B cell (primary cell): ENCODE measurements at regions not wholly inside any gene's neighbourhood (a gene's known extent, or its start where the extent isn't known, plus 50 kb on each side); places are given as distances from the start of the nearest gene placed in this dataset.

Experiments
- ATAC-seq: fragments of 200-7000 bp; cut with Tn5 transposase; one replicate; pipeline ENCODE4 v1.10.0; 2021; ENCODE audit warnings: low read depth, mild to moderate bottlenecking, moderate number of reproducible peaks, moderate library complexity
- CTCF ChIA-PET: fragments of 350-600 bp; sonication (Branson Sonifier 250); formaldehyde crosslinking; loops from one replicate; lab custom pipeline; 2021; ENCODE audit warnings: antibody characterized with exemption, inconsistent platforms; lab: Charles Lee
- POLR2A ChIA-PET: fragments of 350-600 bp; sonication (Branson Sonifier 250); formaldehyde crosslinking; loops from one replicate; lab custom pipeline; 2021; ENCODE audit warnings: antibody characterized with exemption; lab: Charles Lee
- DNase-seq: peaks from one replicate; pipeline ENCODE4 v3.0.0; 2013
- H2AFZ ChIP-seq: 2 replicates; pipeline ENCODE4 v1.6.1; 2012; ENCODE audit warnings: mild to moderate bottlenecking, low read depth, low read length; ENCODE audit not compliant: insufficient read depth, poor library complexity, severe bottlenecking
- H3K27ac ChIP-seq, 2 donors: 1 replicate in 1 of 2; 2 replicates in 1 of 2; pipeline ENCODE4 v1.5.1; 2012 to 2013; ENCODE audit warnings: low read length in 2 of 2, mild to moderate bottlenecking in 2 of 2, moderate library complexity in 1 of 2
- H3K27me3 ChIP-seq, 4 experiments: fragments of 200-600 bp in 1 of 4; sonication (generic) in 1 of 4; replicated peaks in 1 of 4; 1 replicate in 2 of 4; 2 replicates in 2 of 4; pipeline versions ENCODE4 v1.6.1 to v1.7.0; 2013 to 2016; ENCODE audit warnings: low read length in 3 of 4, mild to moderate bottlenecking in 2 of 4, mixed read lengths in 1 of 4, moderate library complexity in 1 of 4; ENCODE audit not compliant: insufficient read depth in 4 of 4, control insufficient read depth in 3 of 4; ENCODE audit errors: control extremely low read depth in 1 of 4
- H3K36me3 ChIP-seq, 2 experiments: replicated peaks in 1 of 2; 1 replicate in 1 of 2; 2 replicates in 1 of 2; pipeline versions ENCODE4 v1.6.1 to v1.7.1; 2013; ENCODE audit warnings: low read length in 1 of 2; ENCODE audit not compliant: insufficient read depth in 2 of 2, control insufficient read depth in 1 of 2; ENCODE audit errors: control extremely low read depth in 1 of 2, extremely low read depth in 1 of 2
- H3K4me1 ChIP-seq, 2 donors: fragments of 200-600 bp in 1 of 2; sonication (generic) in 1 of 2; 1 replicate in 1 of 2; 2 replicates in 1 of 2; pipeline versions ENCODE4 v1.5.1 to v1.6.1; 2013 to 2017; ENCODE audit warnings: low read length in 2 of 2; ENCODE audit not compliant: control insufficient read depth in 2 of 2, insufficient read depth in 2 of 2
- H3K4me2 ChIP-seq: replicated peaks from 2 replicates; pipeline ENCODE3; 2012; ENCODE audit warnings: mild to moderate bottlenecking, low read depth, low read length; ENCODE audit not compliant: poor library complexity, severe bottlenecking
- H3K4me3 ChIP-seq, 5 experiments: fragments of 200-600 bp in 1 of 5; sonication (generic) in 1 of 5; 1 replicate in 3 of 5; 2 replicates in 2 of 5; pipeline versions ENCODE4 v1.5.1 to v1.7.0; 2011 to 2016; ENCODE audit warnings: low read length in 4 of 5, mild to moderate bottlenecking in 4 of 5, low read depth in 2 of 5, control low read depth in 1 of 5, moderate library complexity in 1 of 5; ENCODE audit not compliant: insufficient read depth in 1 of 5; ENCODE audit errors: control extremely low read depth in 1 of 5, extremely low read depth in 1 of 5
- H3K79me2 ChIP-seq: fragments of 200-600 bp; sonication (generic); one replicate; pipeline ENCODE4 v1.6.0; 2016; ENCODE audit warnings: low read length; ENCODE audit not compliant: control insufficient read depth, insufficient read depth
- H3K9ac ChIP-seq: fragments of 200-600 bp; sonication (generic); 2 replicates; pipeline ENCODE4 v1.6.1; 2017; ENCODE audit warnings: mild to moderate bottlenecking, low read length, moderate library complexity
- H3K9me3 ChIP-seq, 3 donors: one replicate each; pipeline versions ENCODE4 v1.6.1 to v1.7.1; 2013; ENCODE audit warnings: low read length in 2 of 3; ENCODE audit not compliant: control insufficient read depth in 2 of 3, insufficient read depth in 1 of 3; ENCODE audit errors: control extremely low read depth in 1 of 3
- H4K20me1 ChIP-seq: 2 replicates; pipeline ENCODE4 v1.6.0; 2012; ENCODE audit warnings: mild to moderate bottlenecking, low read length; ENCODE audit not compliant: insufficient read depth, control insufficient read depth, poor library complexity, severe bottlenecking
- H3K27ac Mint-ChIP-seq: one replicate; pipeline ENCODE4 v1.8.0; 2021; ENCODE audit warnings: mixed read lengths
- H3K27me3 Mint-ChIP-seq: one replicate; pipeline ENCODE4 v1.8.0; 2021; ENCODE audit warnings: mixed read lengths
- H3K4me1 Mint-ChIP-seq: one replicate; pipeline ENCODE4 v1.8.0; 2021; ENCODE audit warnings: mixed read lengths
- H3K4me3 Mint-ChIP-seq: one replicate; pipeline ENCODE4 v1.8.0; 2021; ENCODE audit warnings: mixed read lengths
- H3K9me3 Mint-ChIP-seq: one replicate; pipeline ENCODE4 v1.8.0; 2022; ENCODE audit warnings: mixed read lengths; ENCODE audit not compliant: insufficient read depth
- CTCF ChIP-seq: fragments of 200-600 bp; IDR thresholded peaks from one replicate; pipeline ENCODE4 v1.8.0; 2022; ENCODE audit warnings: antibody characterized with exemption, mild to moderate bottlenecking
- EZH2 ChIP-seq: IDR thresholded peaks from 2 replicates; pipeline ENCODE4 v1.6.1; 2012; ENCODE audit warnings: borderline replicate concordance, low read depth, mild to moderate bottlenecking, moderate library complexity, low read length; ENCODE audit not compliant: insufficient read depth, poor library complexity, severe bottlenecking
- WGBS: methylation state at CpG from one replicate; pipeline ENCODE4 v1.1.5; 2013; ENCODE audit warnings: missing lambda C conversion rate; ENCODE audit not compliant: insufficient coverage; 5-methylcytosine and 5-hydroxymethylcytosine counted together
- intact Hi-C: fragments of 100-400 bp; cut with micrococcal nuclease; formaldehyde crosslinking; loops from one replicate; pipeline ENCODE4 v1.10.0; 2022

GRCh38 chr13:86135856-86136255 is 336.6 kb upstream of the SLITRK6 start:
- POLR2A ChIA-PET, result no interaction called here
- H3K9me3 Mint-ChIP-seq, result no peaks in the 10 kb centered on the region

GRCh38 chr13:86121881-86122280 is 322.7 kb upstream of the SLITRK6 start:
- H3K4me1 Mint-ChIP-seq, result no peaks in the 10 kb centered on the region

More at GRCh38 chr13:86135856-86136255, 336.6 kb upstream of the SLITRK6 start:
- H3K4me1 ChIP-seq, result no peaks in the 10 kb centered on the region
- intact Hi-C loops, result no loop called here
- CTCF ChIA-PET, result no interaction called here
- no peaks in the 10 kb centered on the region for H3K27me3 ChIP-seq
- no peaks in the 10 kb centered on the region for H3K36me3 ChIP-seq
- H3K9ac ChIP-seq, result no peak overlapping the region
- no peak overlapping the region for H3K27ac ChIP-seq
- Mint-ChIP-seq H3K27ac (no peak overlapping the region), H3K27me3 (no peaks in the 10 kb centered on the region), H3K4me3 (no peak overlapping the region), H3K4me1 (no peaks in the 10 kb centered on the region)
- H4K20me1 ChIP-seq, result no peaks in the 10 kb centered on the region
- no peak overlapping the region for H3K4me2 ChIP-seq
- H3K79me2 ChIP-seq, result no peaks in the 10 kb centered on the region
- DNase-seq (no peak), ATAC-seq (no peak)
- no peak overlapping the region for H2AFZ ChIP-seq
- no peak overlapping the region for H3K4me3 ChIP-seq
- TF ChIP-seq CTCF, result no peak
- no peak for TF ChIP-seq EZH2
- H3K9me3 ChIP-seq, result no peaks in the 10 kb centered on the region

More at GRCh38 chr13:86121881-86122280, 322.7 kb upstream of the SLITRK6 start:
- Histone ChIP-seq H4K20me1 (no peaks in the 10 kb centered on the region), H3K79me2 (no peaks in the 10 kb centered on the region), H3K27me3 (no peaks in the 10 kb centered on the region), H3K36me3 (no peaks in the 10 kb centered on the region), H3K9me3 (no peaks in the 10 kb centered on the region), H3K4me1 (no peaks in the 10 kb centered on the region), H3K27ac (no peak overlapping the region), H2AFZ (no peak overlapping the region), H3K9ac (no peak overlapping the region), H3K4me3 (no peak overlapping the region), H3K4me2 (no peak overlapping the region)
- no CpG with 5 or more reads among the region's 3 CpGs for WGBS
- intact Hi-C loops, result no loop called here
- POLR2A ChIA-PET, result no interaction called here
- TF ChIP-seq EZH2, result no peak
- no peak for TF ChIP-seq CTCF
- CTCF ChIA-PET, result no interaction called here
- ATAC-seq (no peak), DNase-seq (no peak)
- H3K4me3 Mint-ChIP-seq, result no peak overlapping the region
- H3K27me3 Mint-ChIP-seq, result no peaks in the 10 kb centered on the region
- H3K27ac Mint-ChIP-seq, result no peak overlapping the region
- no peaks in the 10 kb centered on the region for H3K9me3 Mint-ChIP-seq
